Fibroblast of lung (primary cell): ENCODE measurements at regions not wholly inside any gene's neighbourhood (a gene's known extent, or its start where the extent isn't known, plus 50 kb on each side); places are given as distances from the start of the nearest gene placed in this dataset.

Experiments
- DNase-seq, 2 donors: peaks; one replicate each; pipeline versions ENCODE4 v3.0.0 to v3.0.0-alpha.2; 2010; ENCODE audit warnings: low read depth in 2 of 2
- H2AFZ ChIP-seq: 2 replicates; pipeline ENCODE4 v1.5.1; 2012; ENCODE audit warnings: low read length, control low read depth, inconsistent platforms
- H3K27ac ChIP-seq: 2 replicates; pipeline ENCODE4 v1.5.1; 2011; ENCODE audit warnings: low read length, control low read depth; ENCODE audit not compliant: insufficient read depth
- H3K27me3 ChIP-seq: 2 replicates; pipeline ENCODE4 v1.5.1; 2011; ENCODE audit warnings: mild to moderate bottlenecking, low read length; ENCODE audit not compliant: control insufficient read depth, insufficient read depth
- H3K36me3 ChIP-seq: 2 replicates; pipeline ENCODE4 v1.5.1; 2011; ENCODE audit warnings: low read length; ENCODE audit not compliant: control insufficient read depth, insufficient read depth
- H3K4me1 ChIP-seq: 2 replicates; pipeline ENCODE4 v1.5.1; 2011; ENCODE audit warnings: low read length; ENCODE audit not compliant: control insufficient read depth, insufficient read depth; ENCODE audit errors: extremely low read depth
- H3K4me2 ChIP-seq: 2 replicates; pipeline ENCODE4 v1.5.1; 2011; ENCODE audit warnings: low read length, control low read depth; ENCODE audit not compliant: insufficient read depth; ENCODE audit errors: extremely low read depth
- H3K4me3 ChIP-seq, 4 experiments: fragments of 200-600 bp in 1 of 4; sonication (generic) in 1 of 4; replicated peaks in 1 of 4; 2 replicates each; pipeline ENCODE4 v1.5.1; 2011 to 2016; ENCODE audit warnings: low read length in 4 of 4, low read depth in 3 of 4, mild to moderate bottlenecking in 3 of 4, control low read depth in 2 of 4, inconsistent platforms in 1 of 4, mixed read lengths in 1 of 4; ENCODE audit not compliant: insufficient read depth in 1 of 4; ENCODE audit errors: control extremely low read depth in 1 of 4
- H3K79me2 ChIP-seq: 2 replicates; pipeline ENCODE4 v1.5.1; 2012; ENCODE audit warnings: mild to moderate bottlenecking, low read length, inconsistent platforms; ENCODE audit not compliant: control insufficient read depth, insufficient read depth
- H3K9ac ChIP-seq: 2 replicates; pipeline ENCODE4 v1.5.1; 2011; ENCODE audit warnings: mild to moderate bottlenecking, low read length, control low read depth; ENCODE audit not compliant: insufficient read depth
- H3K9me3 ChIP-seq: 2 replicates; pipeline ENCODE4 v1.5.1; 2012; ENCODE audit warnings: low read depth, low read length; ENCODE audit not compliant: control insufficient read depth, insufficient read depth
- H4K20me1 ChIP-seq: 2 replicates; pipeline ENCODE4 v1.5.1; 2011; ENCODE audit warnings: low read length; ENCODE audit not compliant: control insufficient read depth, insufficient read depth; ENCODE audit errors: extremely low read depth
- CTCF ChIP-seq, 2 donors: IDR thresholded peaks in 1 of 2; conservative IDR thresholded peaks in 1 of 2; 1 replicate in 1 of 2; 2 replicates in 1 of 2; pipeline ENCODE4 v1.5.1; 2011 to 2012; ENCODE audit warnings: low read length in 2 of 2, control low read depth in 1 of 2, inconsistent platforms in 1 of 2, low read depth in 1 of 2, mild to moderate bottlenecking in 1 of 2
- EZH2 ChIP-seq: IDR thresholded peaks from 2 replicates; pipeline ENCODE4 v1.5.1; 2012; ENCODE audit warnings: low read length, control low read depth, mild to moderate bottlenecking; ENCODE audit errors: missing control alignments

- Histone ChIP-seq H3K9me3 (no peaks in the 10 kb centered on the region), H3K4me1 (peaks cover 13% of the 10 kb centered on the region), H3K36me3 (no peaks in the 10 kb centered on the region), H3K27ac (peak overlapping the region; percentile 52), H3K9ac (no peak overlapping the region), H4K20me1 (no peaks in the 10 kb centered on the region), H3K4me2 (no peak overlapping the region), H3K4me3 (no peak overlapping the region), H3K27me3 (no peaks in the 10 kb centered on the region), H3K79me2 (no peaks in the 10 kb centered on the region), H2AFZ (no peak overlapping the region)
- no peak for DNase-seq
- TF ChIP-seq EZH2 (no peak), CTCF (conservative IDR thresholded peaks at IDR 0.05 in 1 of 2, IDR thresholded peaks at IDR 0.05 in 1 of 2; ENCODE audit: low read depth in 1 of 2, low read length in 2 of 2) (no peak)
Observed at GRCh38 chr11:130711193-130711592, 205.1 kb downstream of the SNX19 start.

DNA sequence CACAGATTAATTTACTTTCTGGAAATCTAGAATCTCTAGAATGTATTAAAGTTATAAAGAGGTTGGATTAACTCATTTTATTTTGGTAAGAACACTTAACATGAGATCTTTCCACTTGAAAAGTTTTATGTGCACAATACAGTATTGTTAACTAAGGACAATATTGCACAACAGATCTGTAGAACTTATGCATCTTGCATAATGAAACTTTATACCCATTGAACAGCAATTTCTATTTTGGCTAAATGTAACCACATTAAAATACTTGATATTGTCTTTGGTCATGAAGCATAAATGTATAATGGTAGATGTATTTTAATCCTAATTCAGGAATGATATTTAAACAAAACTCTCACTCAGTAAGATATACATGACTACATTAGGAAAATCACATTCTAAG is 203.8 kb downstream of the SNX19 start:
- Histone ChIP-seq H3K36me3 (no peaks in the 10 kb centered on the region), H3K79me2 (no peaks in the 10 kb centered on the region), H2AFZ (no peak overlapping the region), H3K27ac (no peak overlapping the region), H4K20me1 (no peaks in the 10 kb centered on the region), H3K4me2 (no peak overlapping the region), H3K4me1 (peaks cover 9% of the 10 kb centered on the region), H3K9ac (no peak overlapping the region), H3K4me3 (no peak overlapping the region), H3K27me3 (no peaks in the 10 kb centered on the region), H3K9me3 (no peaks in the 10 kb centered on the region)
- no peak for TF ChIP-seq CTCF (conservative IDR thresholded peaks at IDR 0.05 in 1 of 2, IDR thresholded peaks at IDR 0.05 in 1 of 2; ENCODE audit: low read depth in 1 of 2, low read length in 2 of 2)
- no peak for TF ChIP-seq EZH2
- no peak for DNase-seq

- Histone ChIP-seq H2AFZ (no peak overlapping the region), H3K4me2 (no peak overlapping the region), H4K20me1 (no peaks in the 10 kb centered on the region), H3K9me3 (no peaks in the 10 kb centered on the region), H3K36me3 (no peaks in the 10 kb centered on the region), H3K27me3 (no peaks in the 10 kb centered on the region), H3K9ac (no peak overlapping the region), H3K79me2 (no peaks in the 10 kb centered on the region), H3K4me3 (no peak overlapping the region), H3K4me1 (peaks cover 9% of the 10 kb centered on the region), H3K27ac (no peak overlapping the region)
- DNase-seq, result no peak
- TF ChIP-seq CTCF (conservative IDR thresholded peaks at IDR 0.05 in 1 of 2, IDR thresholded peaks at IDR 0.05 in 1 of 2; ENCODE audit: low read depth in 1 of 2, low read length in 2 of 2) (no peak), EZH2 (no peak)
Observed at GRCh38 chr11:130715085-130715876, 201.0 kb downstream of the SNX19 start.
